ENCODE measurements at regions not wholly inside any gene's neighbourhood (a gene's known extent, or its start where the extent isn't known, plus 50 kb on each side); places are given as distances from the start of the nearest gene placed in this dataset.

GRCh38 chr12:128077917-128078298 lies 189.1 kb upstream of the TMEM132C start:
- TF ChIP-seq CTCF (conservative IDR thresholded peaks at IDR 0.05; ENCODE audit: low read length): no peak
- no peak for TF ChIP-seq EZH2phosphoT487 (IDR thresholded peaks at IDR 0.05; ENCODE audit: borderline replicate concordance, low read depth, low read length)
